ENCODE measurements at regions not wholly inside any gene's neighbourhood (a gene's known extent, or its start where the extent isn't known, plus 50 kb on each side); places are given as distances from the start of the nearest gene placed in this dataset.

DNA sequence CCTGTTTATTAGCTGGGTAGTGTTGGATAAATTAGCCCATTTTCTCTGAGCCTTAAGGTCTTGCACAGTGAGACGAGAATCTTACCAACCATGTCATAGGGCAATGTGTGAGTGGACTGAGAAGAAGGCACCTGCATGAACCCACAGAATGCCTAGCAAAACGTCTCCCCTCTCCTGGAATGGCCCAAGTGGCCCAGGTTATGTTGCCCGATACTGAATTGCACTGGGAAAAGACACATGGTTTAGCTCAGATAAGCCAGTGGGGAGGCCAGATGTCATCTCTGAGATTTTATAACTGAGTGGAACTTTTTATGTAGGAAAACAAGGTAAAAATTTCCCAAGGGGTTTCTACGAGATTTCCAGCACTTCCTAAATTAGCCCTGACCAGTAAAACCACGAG, 104.7 kb upstream of the IKZF1 start:
- TF ChIP-seq, protein P1, sequence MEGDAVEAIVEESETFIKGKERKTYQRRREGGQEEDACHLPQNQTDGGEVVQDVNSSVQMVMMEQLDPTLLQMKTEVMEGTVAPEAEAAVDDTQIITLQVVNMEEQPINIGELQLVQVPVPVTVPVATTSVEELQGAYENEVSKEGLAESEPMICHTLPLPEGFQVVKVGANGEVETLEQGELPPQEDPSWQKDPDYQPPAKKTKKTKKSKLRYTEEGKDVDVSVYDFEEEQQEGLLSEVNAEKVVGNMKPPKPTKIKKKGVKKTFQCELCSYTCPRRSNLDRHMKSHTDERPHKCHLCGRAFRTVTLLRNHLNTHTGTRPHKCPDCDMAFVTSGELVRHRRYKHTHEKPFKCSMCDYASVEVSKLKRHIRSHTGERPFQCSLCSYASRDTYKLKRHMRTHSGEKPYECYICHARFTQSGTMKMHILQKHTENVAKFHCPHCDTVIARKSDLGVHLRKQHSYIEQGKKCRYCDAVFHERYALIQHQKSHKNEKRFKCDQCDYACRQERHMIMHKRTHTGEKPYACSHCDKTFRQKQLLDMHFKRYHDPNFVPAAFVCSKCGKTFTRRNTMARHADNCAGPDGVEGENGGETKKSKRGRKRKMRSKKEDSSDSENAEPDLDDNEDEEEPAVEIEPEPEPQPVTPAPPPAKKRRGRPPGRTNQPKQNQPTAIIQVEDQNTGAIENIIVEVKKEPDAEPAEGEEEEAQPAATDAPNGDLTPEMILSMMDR (IDR thresholded peaks at IDR 0.05): no peak
- Histone ChIP-seq H3K27ac (ENCODE audit: low read depth in 1 of 2, low read length in 2 of 2) (no peak overlapping the region), H3K27me3 (ENCODE audit: control insufficient read depth in 1 of 2, insufficient read depth in 2 of 2, low read length in 2 of 2) (no peaks in the 10 kb centered on the region), H3K9me3 (ENCODE audit: control insufficient read depth in 1 of 2, insufficient read depth in 1 of 2, low read length in 2 of 2) (no peaks in the 10 kb centered on the region), H3K4me1 (ENCODE audit: insufficient read depth, low read length) (peaks cover 22% of the 10 kb centered on the region), H3K36me3 (ENCODE audit: insufficient read depth, low read length) (no peaks in the 10 kb centered on the region), H3K4me3 (ENCODE audit: low read length) (no peak overlapping the region)
- intact Hi-C loops (cut with DNase I, micrococcal nuclease): loop anchor here (5.0 kb wide), 2 partner anchors 33 to 477 kb away; no protein-coding TSS in a partner anchor
- Mint-ChIP-seq H3K36me3 (ENCODE audit: low read depth) (no peaks in the 10 kb centered on the region), H3K27ac (no peak overlapping the region), H3K27me3 (no peaks in the 10 kb centered on the region), H3K4me3 (no peak overlapping the region), H3K4me1 (ENCODE audit: low read depth) (peaks cover 17% of the 10 kb centered on the region), H3K9me3 (no peaks in the 10 kb centered on the region)
- DNase-seq (no peak), ATAC-seq (ENCODE audit: poor library complexity) (no peak)
- ChIA-PET CTCF (no interaction called here), POLR2A (no interaction called here)

DNA sequence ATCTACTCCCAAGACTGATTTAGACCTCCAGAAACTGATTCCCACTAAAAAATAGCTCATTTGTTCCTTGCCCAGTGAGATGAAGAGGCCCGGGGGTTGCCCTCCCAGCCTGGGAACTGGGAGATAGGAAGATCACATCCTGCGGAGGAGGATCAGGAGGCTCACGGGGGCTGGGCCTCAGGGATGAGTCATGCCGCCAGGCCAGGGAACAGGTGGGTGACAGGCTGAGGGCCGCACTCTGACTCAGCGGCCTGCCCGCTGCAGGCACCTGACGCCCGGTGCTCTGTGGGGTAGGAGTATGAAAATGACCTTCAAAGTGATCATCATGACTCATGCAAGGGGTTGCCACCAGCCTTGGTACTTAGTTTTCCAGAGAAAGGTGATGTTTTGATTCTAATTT, 104.5 kb upstream of the ZPBP start:
- Histone ChIP-seq H3K36me3 (ENCODE audit: insufficient read depth, low read length) (no peaks in the 10 kb centered on the region), H3K4me1 (ENCODE audit: insufficient read depth, low read length) (peaks cover 8% of the 10 kb centered on the region), H3K9me3 (ENCODE audit: control insufficient read depth in 1 of 2, insufficient read depth in 1 of 2, low read length in 2 of 2) (no peaks in the 10 kb centered on the region), H3K4me3 (ENCODE audit: low read length) (no peak overlapping the region), H3K27ac (ENCODE audit: low read depth in 1 of 2, low read length in 2 of 2) (no peak overlapping the region), H3K27me3 (ENCODE audit: control insufficient read depth in 1 of 2, insufficient read depth in 2 of 2, low read length in 2 of 2) (peaks cover 0 to 4% of the 10 kb centered on the region in 2 experiments)
- intact Hi-C loops (cut with DNase I, micrococcal nuclease): no loop called here
- POLR2A ChIA-PET: no interaction called here
- TF ChIP-seq, protein P1 (IDR thresholded peaks at IDR 0.05): no peak
- no peaks in the 10 kb centered on the region for H3K27me3 Mint-ChIP-seq
- CTCF ChIA-PET: no interaction called here
- peak; percentile 61 for ATAC-seq (ENCODE audit: poor library complexity)
- H3K27ac Mint-ChIP-seq: no peak overlapping the region
- no peak overlapping the region for H3K4me3 Mint-ChIP-seq
- H3K9me3 Mint-ChIP-seq: no peaks in the 10 kb centered on the region
- peak in 7 of 14 experiments; percentile 26 to 69 (median 45) for DNase-seq
- no peaks in the 10 kb centered on the region for H3K36me3 Mint-ChIP-seq (ENCODE audit: low read depth)
- peaks cover 7% of the 10 kb centered on the region for H3K4me1 Mint-ChIP-seq (ENCODE audit: low read depth)

DNA sequence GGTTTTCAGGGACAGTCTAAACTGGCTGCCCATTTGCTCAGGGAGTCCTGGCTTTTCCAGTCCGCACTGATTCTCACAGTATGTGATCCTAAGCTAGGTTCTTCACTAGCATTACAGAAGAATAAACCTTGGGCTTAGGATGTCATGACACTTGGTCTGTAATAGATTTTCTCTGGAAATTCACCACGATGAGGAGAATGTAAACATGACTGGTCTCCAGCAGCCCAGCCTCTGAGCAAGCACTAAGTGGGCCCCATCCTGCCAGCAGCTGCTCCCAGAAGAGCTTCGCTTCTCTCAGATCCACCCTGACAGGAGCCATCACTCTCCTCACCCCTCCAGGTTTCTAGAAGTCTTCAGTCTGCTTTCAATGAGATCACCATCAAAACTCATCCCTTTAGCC, 103.7 kb upstream of the ZPBP start:
- CTCF ChIA-PET: no interaction called here

More for the DNA sequence above, 103.7 kb upstream of the ZPBP start:
- no peak overlapping the region for H3K27ac ChIP-seq (ENCODE audit: low read depth in 1 of 2, low read length in 2 of 2)
- Mint-ChIP-seq H3K27ac (no peak overlapping the region), H3K36me3 (ENCODE audit: low read depth) (no peaks in the 10 kb centered on the region), H3K4me1 (ENCODE audit: low read depth) (peaks cover 7% of the 10 kb centered on the region), H3K9me3 (no peaks in the 10 kb centered on the region), H3K4me3 (no peak overlapping the region), H3K27me3 (no peaks in the 10 kb centered on the region)
- no peaks in the 10 kb centered on the region for H3K36me3 ChIP-seq (ENCODE audit: insufficient read depth, low read length)
- H3K27me3 ChIP-seq (ENCODE audit: control insufficient read depth in 1 of 2, insufficient read depth in 2 of 2, low read length in 2 of 2): peaks cover 0 to 4% of the 10 kb centered on the region in 2 experiments
- intact Hi-C loops (cut with DNase I, micrococcal nuclease): no loop called here
- no peaks in the 10 kb centered on the region for H3K9me3 ChIP-seq (ENCODE audit: control insufficient read depth in 1 of 2, insufficient read depth in 1 of 2, low read length in 2 of 2)
- H3K4me1 ChIP-seq (ENCODE audit: insufficient read depth, low read length): peaks cover 8% of the 10 kb centered on the region
- POLR2A ChIA-PET: no interaction called here
- DNase-seq (no peak), ATAC-seq (ENCODE audit: poor library complexity) (no peak)
- TF ChIP-seq, protein P1 (IDR thresholded peaks at IDR 0.05): no peak
- no peak overlapping the region for H3K4me3 ChIP-seq (ENCODE audit: low read length)

All from CD4-positive, alpha-beta T cell (primary cell).